HepG2 (cell line): ENCODE measurements at regions not wholly inside any gene's neighbourhood (a gene's known extent, or its start where the extent isn't known, plus 50 kb on each side); places are given as distances from the start of the nearest gene placed in this dataset.

Source experiments
- CEBPG ChIP-seq: IDR thresholded peaks from 2 replicates; pipeline ENCODE4 v1.6.1; 2016
- RXRA ChIP-seq: sonication (generic); formaldehyde crosslinking; IDR thresholded peaks from 2 replicates; pipeline ENCODE4 v1.5.1; 2020; ENCODE audit warnings: missing genetic modification reagents
- TF ChIP-seq, protein P1 (sequence below): sonication (generic); formaldehyde crosslinking; IDR thresholded peaks from 2 replicates; pipeline ENCODE4 v1.4.0; 2020; ENCODE audit warnings: missing genetic modification reagents

DNA sequence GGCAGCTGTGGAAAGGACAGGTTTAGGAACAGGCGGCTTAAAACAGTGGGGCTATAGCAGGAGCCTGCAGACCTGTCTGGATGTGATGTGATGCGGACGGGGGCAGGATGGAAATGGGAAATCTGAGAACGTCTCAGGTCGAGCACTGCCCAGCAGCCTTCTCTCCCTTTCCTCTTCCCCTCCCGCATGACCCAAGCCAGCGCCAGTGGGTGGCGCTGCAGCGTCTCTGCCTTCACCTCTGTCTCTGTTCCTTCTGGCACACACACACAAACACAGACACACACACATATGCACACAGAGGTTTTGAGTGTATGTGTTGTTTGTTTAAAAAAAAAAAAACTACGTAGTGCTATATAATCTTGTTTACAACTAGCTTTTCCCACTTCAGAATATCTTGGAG is 82.0 kb upstream of the SLC66A3 start:
- TF ChIP-seq, protein P1, sequence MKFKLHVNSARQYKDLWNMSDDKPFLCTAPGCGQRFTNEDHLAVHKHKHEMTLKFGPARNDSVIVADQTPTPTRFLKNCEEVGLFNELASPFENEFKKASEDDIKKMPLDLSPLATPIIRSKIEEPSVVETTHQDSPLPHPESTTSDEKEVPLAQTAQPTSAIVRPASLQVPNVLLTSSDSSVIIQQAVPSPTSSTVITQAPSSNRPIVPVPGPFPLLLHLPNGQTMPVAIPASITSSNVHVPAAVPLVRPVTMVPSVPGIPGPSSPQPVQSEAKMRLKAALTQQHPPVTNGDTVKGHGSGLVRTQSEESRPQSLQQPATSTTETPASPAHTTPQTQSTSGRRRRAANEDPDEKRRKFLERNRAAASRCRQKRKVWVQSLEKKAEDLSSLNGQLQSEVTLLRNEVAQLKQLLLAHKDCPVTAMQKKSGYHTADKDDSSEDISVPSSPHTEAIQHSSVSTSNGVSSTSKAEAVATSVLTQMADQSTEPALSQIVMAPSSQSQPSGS, result no peak
- TF ChIP-seq CEBPG (CRISPR knock-in tag) (no peak), RXRA (no peak)
